Midbrain (tissue), 1 donor: ENCODE measurements at regions not wholly inside any gene's neighbourhood (a gene's known extent, or its start where the extent isn't known, plus 50 kb on each side); places are given as distances from the start of the nearest gene placed in this dataset.
"Not testable (repeated sequence)": the region's sequence is repeated elsewhere in the genome, so short reads cannot be mapped to it uniquely, and the experiment has no call there.

Source experiments
- DNase-seq: peaks from one replicate; lab custom pipeline; 2025; lab: John Stamatoyannopoulos, UW

DNA sequence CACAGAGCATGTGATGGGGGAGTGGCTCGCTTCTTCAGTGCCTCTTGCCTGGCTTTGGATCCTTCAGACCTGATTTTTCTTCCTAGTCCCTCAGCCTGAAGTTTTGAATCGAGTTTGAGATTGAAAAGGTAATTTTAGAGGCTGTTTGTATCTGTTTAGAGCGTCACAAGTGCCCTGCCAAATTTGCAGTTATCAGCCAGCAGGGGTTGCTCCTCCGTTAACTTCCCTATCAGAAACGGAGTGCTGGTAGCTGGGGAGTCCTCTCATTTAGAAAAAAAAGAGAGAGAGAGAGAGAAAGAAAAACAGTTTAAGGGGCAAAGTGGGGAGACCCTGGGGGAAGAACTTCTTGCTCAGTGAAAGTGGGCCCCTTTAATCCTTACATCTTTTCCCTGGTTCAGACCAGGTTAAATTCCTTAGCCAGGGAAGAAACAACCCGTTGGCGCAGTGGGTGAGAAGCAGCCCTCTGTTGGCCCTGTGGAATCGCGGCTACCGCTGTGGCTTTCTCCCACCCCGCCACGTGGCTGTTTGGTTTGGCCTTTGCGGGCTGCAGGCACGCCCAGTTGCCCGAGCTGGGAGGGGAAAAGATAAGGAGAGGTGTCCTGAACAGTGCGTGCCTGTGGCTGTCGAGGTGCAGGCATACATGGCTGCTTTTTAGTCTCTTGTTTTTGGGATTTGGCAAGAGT lies 576.7 kb upstream of the ACO1 start:
- no peak for DNase-seq

DNA sequence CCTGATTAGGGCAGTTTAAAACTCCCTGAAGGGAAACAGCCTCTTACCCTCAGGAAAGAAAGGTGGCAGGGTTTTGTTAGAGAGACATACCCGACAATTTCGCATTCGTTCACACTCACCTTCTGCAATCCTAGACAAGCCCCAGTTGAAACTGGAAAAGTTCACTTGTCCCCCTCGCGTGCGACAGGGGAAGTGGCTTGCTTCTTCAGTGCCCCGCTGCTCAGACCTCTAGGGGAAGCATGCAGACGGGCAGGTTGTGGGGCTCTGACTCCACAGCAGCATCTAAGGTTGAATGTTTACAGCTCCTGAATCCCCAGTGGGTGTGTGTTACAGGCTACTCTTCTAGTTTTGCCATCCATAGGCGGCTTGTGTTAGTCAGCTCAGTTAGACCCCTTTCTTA lies 575.7 kb upstream of the ACO1 start:
- DNase-seq, result no peak

DNA sequence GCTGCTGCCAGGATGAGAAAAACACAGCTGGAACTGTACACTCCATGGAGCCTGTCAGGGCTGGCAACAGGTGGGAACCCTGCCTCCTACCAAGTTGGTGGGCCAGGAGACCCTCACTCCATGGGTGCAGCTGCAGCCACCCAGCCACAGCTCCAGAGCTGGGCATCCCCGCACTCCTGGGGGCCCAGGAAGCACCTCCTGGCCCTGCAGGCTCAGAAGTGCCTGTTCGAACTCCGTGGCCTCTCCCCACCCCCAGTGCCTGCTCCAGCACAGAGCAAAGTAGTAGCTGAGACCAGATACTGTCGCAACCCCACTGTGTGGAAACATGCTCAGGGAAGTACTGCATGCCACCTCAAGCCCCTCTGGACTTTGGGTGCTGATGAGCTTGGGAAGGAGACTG lies 564.0 kb upstream of the ACO1 start:
- DNase-seq, result no peak

DNA sequence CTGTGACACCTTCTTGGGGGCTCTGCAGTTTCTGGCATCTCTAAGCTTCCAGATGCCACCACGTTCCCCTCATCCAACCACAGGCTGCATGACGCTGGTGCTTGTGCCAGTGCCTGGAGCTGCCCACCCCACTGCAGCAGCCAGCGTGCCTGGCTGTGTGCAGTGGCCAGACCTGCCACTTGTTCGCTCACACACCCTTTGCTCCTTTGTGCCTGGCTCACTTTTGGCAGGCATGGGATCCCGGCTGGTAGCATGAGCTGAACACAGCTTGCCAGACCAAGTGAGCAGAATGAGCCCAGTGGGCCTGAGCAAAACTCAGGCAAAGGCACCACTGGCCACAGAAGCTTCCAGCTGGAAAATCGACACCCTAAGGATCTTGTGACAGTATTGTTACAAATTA lies 562.9 kb upstream of the ACO1 start:
- DNase-seq, result no peak

DNA sequence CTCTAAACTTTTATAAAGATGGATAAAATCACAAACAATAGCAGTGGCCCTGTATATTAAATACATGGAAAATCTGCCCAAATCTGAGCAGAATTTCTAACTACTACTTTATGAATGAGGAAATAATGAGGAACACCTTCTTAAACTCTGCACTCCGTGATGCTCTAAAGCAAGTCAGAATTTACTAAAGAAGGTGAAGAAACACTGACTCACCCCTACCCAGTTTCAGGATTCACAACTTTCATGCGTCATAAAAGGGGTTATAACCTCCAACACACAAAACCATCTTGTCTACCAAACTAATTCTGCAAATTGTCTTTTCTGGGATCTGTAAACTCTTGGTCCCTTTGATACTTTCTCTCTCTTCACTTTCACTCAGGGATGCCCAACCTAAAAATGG lies 561.1 kb upstream of the ACO1 start:
- DNase-seq, result no peak

DNA sequence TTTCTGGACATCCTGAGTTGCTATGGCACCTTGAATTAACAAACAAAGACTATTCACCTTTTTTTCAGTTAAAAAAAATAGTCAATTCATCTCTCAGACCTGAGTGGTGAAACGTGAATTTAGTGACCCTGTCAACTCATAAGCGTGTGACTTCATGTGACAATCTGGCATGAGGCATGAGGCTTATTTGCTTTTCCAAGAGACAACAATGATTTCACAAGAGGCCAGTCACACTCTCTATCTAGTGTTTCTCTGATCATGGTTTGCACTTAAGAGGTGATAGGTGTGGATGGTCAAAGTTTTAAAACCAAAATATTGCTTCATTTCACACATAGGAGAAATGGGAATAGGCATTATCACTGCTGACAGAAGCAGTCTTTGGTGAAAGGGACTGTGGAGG lies 559.6 kb upstream of the ACO1 start:
- DNase-seq, result no peak

DNA sequence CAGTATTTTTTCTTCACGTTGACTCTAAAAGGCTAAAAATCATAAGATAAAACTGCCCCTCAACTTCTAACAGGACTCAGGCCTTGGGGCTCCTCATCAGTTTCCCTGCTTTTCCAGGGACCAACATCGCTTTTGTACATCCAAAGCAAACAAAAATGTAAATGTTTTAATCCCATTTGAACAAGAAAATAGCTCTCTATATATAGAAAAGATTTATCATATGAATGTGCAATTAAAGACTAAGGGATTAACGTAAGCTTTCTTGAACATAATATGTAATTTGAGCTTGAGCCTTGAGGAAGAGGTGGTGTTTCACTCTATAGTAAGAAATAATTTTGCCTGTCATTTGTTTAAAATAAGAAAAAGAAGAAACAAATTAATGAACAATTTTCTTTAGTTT lies 547.2 kb upstream of the ACO1 start:
- no peak for DNase-seq

DNA sequence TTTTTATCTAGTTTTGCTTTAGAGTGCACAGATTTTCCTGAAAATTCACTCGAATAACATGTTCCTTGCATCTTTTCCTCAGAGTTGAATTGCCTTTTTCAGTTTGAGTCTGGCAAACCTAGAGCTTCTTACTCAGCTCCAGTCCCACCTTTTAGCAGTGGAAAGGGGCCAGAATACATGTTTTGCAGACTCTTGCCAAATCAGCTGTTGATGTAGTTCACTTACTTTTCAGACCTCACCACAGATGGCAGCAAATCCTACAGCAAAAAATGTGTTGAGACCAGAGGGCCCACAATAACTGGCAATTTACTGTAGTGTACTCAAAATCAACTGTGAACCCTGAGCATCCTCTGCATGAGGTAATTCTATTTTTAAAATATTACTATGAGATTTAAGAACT lies 545.2 kb upstream of the ACO1 start:
- no peak for DNase-seq

DNA sequence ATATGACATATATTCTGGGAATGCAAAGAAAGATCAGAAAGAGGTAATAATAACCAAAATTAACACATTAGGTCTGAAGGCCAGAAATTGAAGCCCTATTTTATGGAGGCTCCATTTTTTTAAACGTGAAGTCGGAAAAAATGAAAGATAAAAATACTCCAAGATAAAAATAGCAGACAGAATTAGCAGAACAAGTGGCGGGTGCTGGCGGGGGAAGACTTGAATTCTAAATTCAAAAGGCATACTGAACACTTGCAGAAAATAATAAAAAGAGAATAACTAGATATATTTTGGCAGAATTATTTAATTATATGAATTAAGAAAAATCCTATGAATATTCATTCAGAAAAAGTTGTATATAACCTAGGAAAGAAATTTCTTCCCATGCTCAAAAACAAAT lies 543.7 kb upstream of the ACO1 start:
- DNase-seq, result no peak

DNA sequence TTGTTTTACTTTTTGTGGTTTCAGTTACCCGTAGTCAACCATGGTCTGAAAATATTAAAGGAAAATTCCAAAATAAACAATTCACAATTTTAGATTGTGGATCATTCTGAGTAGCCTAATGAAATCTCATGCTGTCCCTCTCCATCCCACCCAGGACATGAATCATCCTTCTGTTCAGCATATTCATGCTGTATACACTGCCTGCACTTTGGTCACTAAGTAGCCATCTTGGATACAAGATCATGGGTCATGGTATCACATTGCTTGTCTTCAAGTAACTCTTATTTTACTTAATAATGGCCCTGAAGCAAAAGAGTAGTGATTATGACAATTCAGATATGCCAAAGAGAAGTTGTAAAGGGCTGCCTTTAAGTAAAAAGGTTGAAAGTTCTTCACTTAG lies 536.5 kb upstream of the ACO1 start:
- DNase-seq, result no peak

DNA sequence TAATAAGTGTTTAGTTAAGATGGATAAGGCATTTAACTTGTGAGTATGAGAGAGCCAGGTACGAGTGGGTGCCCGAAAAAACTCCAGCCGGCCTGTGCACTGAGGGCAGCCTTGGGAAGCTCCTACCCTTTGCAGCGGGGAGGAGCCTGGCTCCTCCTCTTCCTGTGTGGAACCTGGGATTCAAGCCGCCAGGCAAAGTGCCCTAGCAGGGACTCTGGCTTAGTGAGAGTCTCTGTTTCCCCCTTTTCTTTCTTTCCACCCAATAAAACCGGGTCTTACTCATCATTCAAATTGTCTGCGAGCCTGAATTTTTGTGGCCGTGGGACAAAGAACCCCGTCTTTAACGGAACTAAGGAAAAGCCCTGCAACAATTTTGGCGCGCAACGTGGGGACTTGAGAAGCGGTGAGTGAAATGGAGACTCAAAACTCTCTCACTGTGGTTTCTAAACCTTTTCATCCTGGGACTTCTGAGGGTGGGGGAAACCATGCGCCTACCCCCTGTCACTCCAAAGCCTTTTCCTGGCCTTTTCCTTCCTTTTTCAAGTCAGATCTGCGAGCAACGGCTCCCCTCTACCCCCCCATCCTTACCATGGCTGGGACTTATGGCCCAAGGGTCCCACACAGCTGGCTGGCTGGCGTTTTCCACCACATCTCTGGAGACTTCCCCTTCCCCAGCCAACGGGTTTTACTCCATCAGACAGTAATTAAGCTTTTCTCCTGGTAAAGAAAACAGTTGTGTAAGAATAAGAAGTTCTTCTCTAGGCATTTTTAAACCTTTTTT lies 535.7 kb upstream of the ACO1 start:
- no peak for DNase-seq

DNA sequence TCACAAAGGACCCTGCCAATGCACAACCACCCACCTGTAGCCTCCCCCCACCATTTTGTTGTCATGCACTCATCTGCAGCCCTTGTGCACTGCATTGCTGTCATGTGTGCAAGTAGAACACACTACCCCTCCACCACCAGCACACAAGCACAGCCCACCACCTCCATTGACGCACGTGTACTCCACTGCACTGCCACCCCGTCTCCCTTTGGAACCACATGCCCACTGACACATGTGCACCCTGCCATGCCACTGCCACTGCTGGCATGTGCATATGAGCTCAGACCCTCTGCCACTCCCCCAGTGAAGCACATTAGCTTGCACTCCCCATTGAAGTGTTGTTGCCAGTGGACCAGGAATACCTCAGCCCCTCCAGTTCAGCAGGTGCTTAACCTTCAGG lies 530.3 kb upstream of the ACO1 start:
- no peak for DNase-seq

DNA sequence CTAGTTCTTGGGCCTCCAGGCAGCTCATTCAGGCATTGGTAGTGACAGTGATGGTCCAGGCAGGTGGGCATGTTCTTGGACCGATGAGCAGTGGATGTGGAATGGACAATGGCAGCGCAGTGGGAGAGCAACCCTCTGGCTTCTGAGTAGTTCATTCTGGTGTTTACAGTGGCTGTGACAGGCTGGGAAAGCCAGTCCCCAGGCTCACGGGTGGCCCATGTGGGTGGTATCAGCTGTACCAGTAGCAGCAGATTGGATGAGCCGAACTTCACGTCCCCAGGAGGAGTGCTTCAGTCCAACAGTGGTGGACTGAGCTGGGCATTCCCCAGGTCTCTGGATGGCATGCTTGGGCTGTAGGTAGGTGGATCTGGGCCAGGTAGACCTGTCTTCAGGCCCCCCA lies 515.6 kb upstream of the ACO1 start:
- no peak for DNase-seq

DNA sequence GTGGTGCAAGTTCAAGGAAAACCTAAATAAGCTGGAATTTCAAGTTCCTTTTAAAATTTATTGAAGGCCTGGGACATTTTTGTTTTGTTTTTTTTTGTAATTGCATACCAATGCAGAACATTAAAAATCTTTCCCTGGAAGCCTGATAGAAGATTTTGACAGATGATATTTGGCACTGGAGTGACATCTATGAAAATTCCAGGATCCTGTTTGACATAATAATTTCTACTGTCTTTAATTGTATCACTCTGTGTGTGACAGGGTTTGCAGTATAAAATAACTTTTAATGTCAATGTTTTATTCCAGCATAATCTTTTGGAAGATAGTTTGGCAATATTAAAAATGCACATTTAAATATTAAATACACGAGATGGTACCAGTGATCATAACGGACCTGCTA lies 514.2 kb upstream of the ACO1 start:
- no peak for DNase-seq

DNA sequence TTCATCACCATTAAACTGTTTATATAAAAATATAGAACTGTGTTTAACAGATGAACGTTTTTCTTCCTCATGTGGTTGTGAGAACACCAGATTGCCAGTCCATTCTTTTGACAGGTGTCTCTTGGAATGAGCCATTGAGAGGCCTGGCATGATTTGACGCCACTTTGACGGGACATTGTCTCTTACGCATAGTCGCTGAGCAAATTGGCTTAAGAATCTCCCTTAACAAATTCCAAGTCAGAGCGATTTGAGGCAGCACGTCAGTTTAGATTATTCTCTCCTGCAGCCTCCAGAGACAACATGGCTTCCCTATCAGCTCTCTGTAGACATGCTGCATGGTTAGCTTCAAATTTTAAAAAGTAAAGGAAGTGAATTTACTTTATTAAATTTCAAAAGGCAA lies 510.7 kb upstream of the ACO1 start:
- DNase-seq, result no peak

DNA sequence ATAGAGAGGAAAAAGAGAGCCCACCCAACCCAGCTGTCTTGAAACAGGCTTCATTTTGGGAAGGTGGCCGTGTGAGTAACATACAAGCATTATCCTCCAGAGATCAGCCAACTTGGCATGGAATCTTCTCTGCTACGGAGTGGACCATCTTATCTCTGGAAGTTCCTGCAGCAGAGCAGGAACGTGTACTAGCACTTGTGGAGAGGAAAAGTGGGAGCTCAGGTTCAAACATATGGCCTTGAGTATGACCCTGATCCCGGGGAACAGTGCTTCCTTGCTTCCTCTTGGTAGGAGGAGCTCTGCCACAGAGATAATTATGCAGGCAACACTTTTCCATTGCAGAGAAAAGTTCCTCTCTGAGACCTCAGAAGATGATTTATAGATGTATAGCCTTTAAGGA lies 490.4 kb upstream of the ACO1 start:
- no peak for DNase-seq

DNA sequence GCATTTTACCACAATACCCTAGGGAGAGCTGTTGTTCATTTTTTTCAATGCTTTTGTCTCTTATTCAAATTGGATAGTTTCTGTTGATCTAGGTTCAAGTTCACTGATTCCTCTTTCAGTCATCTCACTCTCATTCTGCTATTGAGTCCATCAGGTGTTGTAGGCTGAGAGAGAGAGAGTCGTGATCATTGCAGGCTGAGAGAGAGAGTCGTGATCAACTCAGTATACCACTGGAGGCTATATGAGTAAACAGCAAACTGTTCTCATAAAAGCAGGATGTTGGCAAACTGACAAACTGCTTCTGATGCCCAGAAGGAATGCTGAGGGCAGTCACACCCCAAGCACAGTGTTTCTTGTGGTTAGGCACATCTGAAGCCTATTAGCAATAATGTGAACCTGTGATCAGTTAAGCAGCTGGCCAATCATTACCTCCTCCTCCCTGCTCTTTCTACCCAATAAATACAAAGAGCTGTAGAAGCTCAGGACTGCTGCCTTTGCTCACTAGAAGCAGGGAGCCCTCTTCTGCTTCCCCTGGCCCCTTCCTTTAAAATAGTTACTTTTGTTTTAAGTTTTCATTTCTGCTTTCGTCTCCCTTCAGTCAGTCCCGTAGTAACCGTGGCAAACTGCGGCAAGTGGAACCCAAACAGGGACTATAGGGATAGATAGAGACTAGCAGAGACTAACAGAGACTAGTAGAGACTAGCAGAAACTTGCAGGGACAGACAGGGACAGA lies 476.1 kb upstream of the ACO1 start:
- DNase-seq, result no peak

DNA sequence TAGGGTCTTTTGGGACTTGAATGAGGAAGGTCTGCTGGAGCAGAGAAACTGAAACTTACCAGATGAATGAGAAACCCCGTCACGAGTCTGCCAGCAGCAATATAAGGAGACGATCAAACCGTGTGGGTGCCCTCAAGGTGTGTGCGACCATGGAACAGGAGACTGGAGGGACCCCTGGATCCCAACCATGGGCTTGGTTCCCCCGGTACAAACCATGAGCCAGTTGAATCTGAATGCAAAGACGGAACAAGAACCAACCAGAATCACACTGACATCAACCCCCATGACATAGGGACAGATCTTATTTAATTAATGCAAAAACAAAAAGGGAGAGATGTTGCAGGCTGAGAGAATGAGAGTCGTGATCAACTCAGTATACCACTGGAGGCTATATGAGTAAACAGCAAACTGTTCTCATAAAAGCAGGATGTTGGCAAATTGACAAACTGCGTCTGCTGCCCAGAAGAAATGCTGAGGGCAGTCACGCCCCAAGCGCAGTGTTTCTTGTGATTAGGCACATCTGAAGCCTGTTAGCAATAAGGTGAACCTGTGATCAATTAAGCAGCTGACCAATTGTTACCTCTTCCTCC lies 475.5 kb upstream of the ACO1 start:
- no peak for DNase-seq

DNA sequence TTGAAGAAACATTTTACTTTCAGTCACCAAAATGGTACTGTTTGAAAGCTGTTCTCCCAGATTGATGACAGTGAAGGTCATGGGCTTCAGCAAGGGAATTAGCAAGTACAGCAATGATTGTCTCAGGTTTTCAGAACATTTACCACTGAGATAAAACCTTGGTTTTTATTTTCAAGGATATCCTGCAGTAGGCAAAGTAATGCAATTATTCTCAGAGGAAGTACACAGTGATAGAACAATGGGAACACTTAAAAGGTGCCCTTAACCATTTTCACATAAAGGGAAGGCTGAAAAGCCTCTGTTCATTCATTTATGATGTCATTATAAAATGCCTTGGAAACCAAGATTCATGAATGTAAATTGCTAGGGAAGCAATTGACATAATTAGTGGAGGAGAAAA lies 471.8 kb upstream of the ACO1 start:
- DNase-seq, result no peak

DNA sequence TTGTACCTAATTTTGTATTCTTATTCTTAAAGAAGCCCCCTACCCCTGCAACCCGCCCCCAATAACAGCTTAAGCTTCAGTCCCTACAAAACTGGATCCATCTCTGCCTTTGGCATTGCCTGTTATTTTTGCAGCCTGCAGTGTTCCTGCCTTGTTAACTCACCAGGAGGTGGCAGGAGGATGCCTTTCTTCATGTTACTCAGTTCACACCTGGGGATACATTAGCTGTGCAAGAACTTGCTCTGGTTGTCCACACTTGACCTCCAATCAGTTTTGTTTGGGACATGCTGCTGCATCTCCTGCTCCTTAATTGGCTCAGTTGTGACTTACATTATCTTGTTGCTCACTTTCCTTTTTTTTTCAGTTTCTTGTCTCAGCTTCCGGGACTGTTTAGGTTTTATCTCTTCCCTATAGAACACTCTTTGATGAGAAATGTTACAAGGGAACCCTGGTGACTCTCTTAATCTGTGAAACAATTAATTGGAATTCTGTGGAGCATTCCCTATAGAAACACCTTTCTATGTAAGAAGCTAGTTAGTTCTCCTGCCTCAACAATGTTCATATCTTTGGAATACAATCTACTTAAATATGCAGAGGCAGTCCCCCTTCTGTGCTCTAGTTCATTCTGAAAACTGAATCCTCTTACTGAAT lies 467.7 kb upstream of the ACO1 start:
- no peak for DNase-seq

DNA sequence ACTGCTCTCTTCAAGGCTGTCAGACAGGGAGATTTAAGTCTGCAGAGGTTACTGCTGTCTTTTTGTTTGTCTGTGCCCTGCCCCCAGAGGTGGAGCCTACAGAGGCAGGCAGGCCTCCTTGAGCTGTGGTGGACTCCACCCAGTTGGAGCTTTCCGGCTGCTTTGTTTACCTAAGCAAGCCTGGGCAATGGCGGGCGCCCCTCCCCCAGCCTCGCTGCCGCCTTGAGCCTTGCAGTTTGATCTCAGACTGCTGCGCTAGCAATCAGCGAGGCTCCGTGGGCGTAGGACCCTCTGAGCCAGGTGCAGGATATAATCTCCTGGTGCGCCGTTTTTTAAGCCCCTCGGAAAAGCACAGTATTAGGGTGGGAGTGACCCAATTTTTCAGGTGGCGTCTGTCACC lies 446.7 kb upstream of the ACO1 start:
- not testable (repeated sequence) for DNase-seq

DNA sequence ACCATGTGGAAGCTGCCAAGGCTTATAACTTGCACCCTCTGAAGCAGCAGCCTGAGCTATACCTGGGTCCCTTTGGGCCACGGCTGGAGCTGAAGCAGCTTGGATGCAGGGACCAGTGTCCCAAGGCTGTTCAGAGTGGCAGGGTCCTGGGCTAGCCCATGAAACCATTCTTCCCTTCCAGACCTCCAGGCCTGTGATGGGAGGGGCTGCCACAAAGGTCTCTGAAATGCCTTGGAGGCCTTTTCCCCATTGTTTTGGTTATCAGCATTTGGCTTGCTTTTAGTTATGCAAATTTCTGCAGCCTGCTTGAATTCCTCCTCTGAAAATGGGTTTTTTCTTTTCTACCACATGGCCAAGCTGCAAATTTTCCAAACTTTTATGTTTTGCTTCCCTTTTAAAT lies 433.7 kb upstream of the ACO1 start:
- DNase-seq, result no peak
